ENCODE measurements at regions not wholly inside any gene's neighbourhood (a gene's known extent, or its start where the extent isn't known, plus 50 kb on each side); places are given as distances from the start of the nearest gene placed in this dataset.

DNA sequence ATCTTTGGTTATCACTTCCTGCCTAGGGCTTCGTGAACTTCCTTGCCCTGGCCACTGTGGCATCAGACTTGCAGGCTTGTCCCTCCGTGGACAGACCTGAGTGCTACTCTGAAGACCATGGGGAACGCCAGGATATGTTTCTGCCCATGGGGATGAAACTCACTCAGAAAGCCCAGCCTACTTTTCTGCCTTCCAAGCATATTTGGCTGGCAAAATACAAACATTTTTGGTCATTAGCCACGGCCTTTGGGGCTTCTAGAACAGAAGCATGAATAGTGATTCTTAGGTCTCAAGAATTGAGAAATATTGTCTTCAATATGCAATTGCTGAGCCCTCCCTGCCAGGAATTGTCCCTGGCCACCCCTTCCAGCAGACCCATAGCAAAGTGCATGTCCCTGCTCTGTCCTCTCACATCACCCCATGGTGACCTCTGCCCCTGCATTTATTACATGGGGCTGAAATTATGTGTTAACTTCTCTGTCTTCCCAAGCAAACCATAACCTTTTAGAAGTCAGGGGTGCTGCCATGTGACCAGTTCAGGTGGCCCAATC, 152.4 kb downstream of the OSR1 start:
- WGBS, 2 donors = 91 to 95% methylated on average over 4 of the region's 4 CpGs
- FAIRE-seq (no peak), DNase-seq (no peak), ATAC-seq (no peak)
- no peak overlapping the region for H3K27ac ChIP-seq
- TF ChIP-seq, protein P1, sequence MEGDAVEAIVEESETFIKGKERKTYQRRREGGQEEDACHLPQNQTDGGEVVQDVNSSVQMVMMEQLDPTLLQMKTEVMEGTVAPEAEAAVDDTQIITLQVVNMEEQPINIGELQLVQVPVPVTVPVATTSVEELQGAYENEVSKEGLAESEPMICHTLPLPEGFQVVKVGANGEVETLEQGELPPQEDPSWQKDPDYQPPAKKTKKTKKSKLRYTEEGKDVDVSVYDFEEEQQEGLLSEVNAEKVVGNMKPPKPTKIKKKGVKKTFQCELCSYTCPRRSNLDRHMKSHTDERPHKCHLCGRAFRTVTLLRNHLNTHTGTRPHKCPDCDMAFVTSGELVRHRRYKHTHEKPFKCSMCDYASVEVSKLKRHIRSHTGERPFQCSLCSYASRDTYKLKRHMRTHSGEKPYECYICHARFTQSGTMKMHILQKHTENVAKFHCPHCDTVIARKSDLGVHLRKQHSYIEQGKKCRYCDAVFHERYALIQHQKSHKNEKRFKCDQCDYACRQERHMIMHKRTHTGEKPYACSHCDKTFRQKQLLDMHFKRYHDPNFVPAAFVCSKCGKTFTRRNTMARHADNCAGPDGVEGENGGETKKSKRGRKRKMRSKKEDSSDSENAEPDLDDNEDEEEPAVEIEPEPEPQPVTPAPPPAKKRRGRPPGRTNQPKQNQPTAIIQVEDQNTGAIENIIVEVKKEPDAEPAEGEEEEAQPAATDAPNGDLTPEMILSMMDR (IDR thresholded peaks at IDR 0.05) = no peak
- H3K4me1 ChIP-seq = no peaks in the 10 kb centered on the region
- H3K27me3 ChIP-seq = no peaks in the 10 kb centered on the region
- no peaks in the 10 kb centered on the region for H3K36me3 ChIP-seq
- intact Hi-C loops (cut with DNase I) = no loop called here
- no peak overlapping the region for H3K4me3 ChIP-seq
- H3K9me3 ChIP-seq = no peaks in the 10 kb centered on the region

DNA sequence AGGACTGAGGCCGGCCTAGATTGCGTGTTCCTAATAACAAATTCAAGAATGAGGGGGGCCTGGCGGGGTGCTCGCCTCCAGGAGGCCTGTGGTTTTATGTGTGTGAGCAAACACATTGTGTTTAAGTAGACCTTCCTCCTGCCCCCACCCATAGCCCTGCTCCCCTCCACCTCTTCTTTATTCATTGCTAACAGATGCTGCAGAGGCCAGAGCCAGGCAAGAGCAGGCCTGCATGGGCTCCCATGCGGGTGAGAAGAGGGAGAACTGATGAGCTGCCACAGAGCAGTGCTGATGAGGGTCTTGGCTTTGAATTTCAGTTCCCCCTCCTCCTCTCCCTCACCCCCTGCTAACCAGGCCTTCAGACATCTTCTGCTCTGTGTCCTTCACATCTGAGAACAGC, 154.6 kb downstream of the OSR1 start:
- H3K27ac ChIP-seq = no peak overlapping the region
- H3K36me3 ChIP-seq = no peaks in the 10 kb centered on the region
- 96 to 98% methylated on average over 5 of the region's 5 CpGs for WGBS, 2 donors
- ATAC-seq (no peak), DNase-seq (no peak), FAIRE-seq (no peak)
- H3K4me3 ChIP-seq = no peak overlapping the region
- no peaks in the 10 kb centered on the region for H3K4me1 ChIP-seq
- no peaks in the 10 kb centered on the region for H3K9me3 ChIP-seq
- TF ChIP-seq, protein P1 (IDR thresholded peaks at IDR 0.05) = no peak
- no peaks in the 10 kb centered on the region for H3K27me3 ChIP-seq
- intact Hi-C loops (cut with DNase I) = no loop called here

DNA sequence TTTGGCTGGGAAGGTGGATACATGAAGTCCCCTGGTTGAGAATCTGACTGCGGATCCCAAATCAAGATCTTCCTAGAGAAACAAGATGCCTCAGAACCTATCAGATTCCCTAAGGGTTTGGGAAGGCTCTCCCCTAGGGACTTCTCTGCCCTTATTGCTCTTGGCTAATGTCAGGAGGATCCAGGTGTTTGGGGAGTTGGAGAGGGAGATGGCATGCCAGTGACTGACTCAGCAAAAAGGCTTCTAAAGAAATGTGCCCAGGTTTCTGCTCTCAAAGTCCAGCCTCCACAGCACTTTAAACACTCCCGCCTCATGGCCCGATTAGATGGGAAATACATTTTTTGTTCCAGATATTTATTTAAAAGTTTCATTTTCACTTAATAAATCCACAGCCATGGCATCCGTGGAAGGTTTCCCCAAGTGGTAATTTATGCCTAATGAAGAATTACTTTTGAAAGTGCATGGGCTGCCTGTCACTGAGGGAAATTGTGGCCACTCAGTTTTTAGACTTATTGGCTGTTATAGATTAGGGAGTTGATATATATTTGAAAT, 156.4 kb downstream of the OSR1 start:
- Histone ChIP-seq H3K36me3 (no peaks in the 10 kb centered on the region), H3K4me3 (no peak overlapping the region), H3K9me3 (no peaks in the 10 kb centered on the region), H3K4me1 (no peaks in the 10 kb centered on the region), H3K27ac (no peak overlapping the region), H3K27me3 (no peaks in the 10 kb centered on the region)
- DNase-seq (no peak), ATAC-seq (no peak), FAIRE-seq (no peak)
- WGBS, 2 donors = 89 to 95% methylated on average over 4 of the region's 4 CpGs
- intact Hi-C loops (cut with DNase I) = no loop called here
- TF ChIP-seq, protein P1 (IDR thresholded peaks at IDR 0.05) = no peak

DNA sequence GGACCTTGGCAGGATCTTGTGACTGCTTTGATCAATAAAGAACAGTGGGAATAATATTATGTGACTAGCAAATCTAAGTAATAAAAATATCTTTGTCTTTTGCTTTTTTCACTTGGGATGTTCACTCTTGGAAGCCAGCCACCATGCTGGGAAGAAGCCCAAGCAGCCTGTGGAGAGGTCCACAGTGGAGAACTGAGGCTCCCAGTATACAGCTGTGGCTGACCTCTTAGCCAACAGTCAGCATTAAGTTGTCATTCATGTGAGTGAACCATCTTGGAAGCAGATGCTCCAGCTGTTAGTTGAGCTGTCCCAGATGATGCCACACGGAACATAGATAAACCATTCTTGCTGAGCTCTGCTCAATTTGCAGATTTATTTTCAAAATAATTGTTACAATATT, 160.0 kb downstream of the OSR1 start:
- DNase-seq (no peak), FAIRE-seq (no peak), ATAC-seq (no peak)
- intact Hi-C loops (cut with DNase I) = no loop called here
- 85 to 97% methylated on average over 1 of the region's 1 CpG for WGBS, 2 donors
- Histone ChIP-seq H3K4me1 (no peaks in the 10 kb centered on the region), H3K9me3 (no peaks in the 10 kb centered on the region), H3K4me3 (no peak overlapping the region), H3K27ac (no peak overlapping the region), H3K27me3 (no peaks in the 10 kb centered on the region), H3K36me3 (no peaks in the 10 kb centered on the region)
- TF ChIP-seq, protein P1 (IDR thresholded peaks at IDR 0.05) = no peak

DNA sequence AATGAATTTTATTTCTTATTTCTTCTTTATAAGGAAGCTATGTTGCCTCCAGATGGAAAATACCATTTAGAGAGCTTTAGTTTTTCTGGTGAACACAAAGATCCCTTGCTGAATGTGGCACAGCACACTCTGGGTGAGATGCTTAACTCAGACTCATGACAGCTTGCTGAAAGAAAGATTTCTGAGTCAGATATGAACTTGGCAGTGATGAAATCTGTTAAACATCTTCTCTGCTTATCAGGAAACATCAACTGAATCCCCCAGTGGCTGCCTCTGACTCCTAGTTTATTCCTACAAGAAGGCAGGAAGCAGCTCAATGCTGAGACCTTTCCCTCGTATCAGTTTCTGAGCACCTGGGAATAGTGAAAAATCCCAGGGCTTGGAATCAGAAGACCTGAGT, 162.8 kb downstream of the OSR1 start:
- no peak for DNase-seq
- Histone ChIP-seq H3K9me3 (no peaks in the 10 kb centered on the region), H3K27ac (no peak overlapping the region), H3K4me1 (no peaks in the 10 kb centered on the region), H3K27me3 (no peaks in the 10 kb centered on the region), H3K4me3 (no peak overlapping the region), H3K36me3 (no peaks in the 10 kb centered on the region)
- no peak for ATAC-seq
- no peak for FAIRE-seq
- TF ChIP-seq, protein P1 (IDR thresholded peaks at IDR 0.05) = no peak
- intact Hi-C loops (cut with DNase I) = no loop called here
- 86 to 93% methylated on average over 1 of the region's 1 CpG for WGBS, 2 donors

All from pancreas (tissue), 10 donors.